H7 (cell line): ENCODE measurements at regions not wholly inside any gene's neighbourhood (a gene's known extent, or its start where the extent isn't known, plus 50 kb on each side); places are given as distances from the start of the nearest gene placed in this dataset.

Experiments used
- DNase-seq: peaks from one replicate; pipeline ENCODE4 v3.0.0; 2012
- H3K27me3 ChIP-seq: 2 replicates; pipeline ENCODE4 v1.6.0; 2011; ENCODE audit warnings: mild to moderate bottlenecking, low read length; ENCODE audit not compliant: control insufficient read depth, insufficient read depth
- H3K36me3 ChIP-seq: replicated peaks from 2 replicates; pipeline ENCODE4 v1.5.1; 2011; ENCODE audit warnings: low read length; ENCODE audit not compliant: control insufficient read depth, insufficient read depth
- H3K4me3 ChIP-seq: 2 replicates; pipeline ENCODE4 v1.5.1; 2011; ENCODE audit warnings: low read depth, mild to moderate bottlenecking, control low read depth, low read length, moderate library complexity; ENCODE audit not compliant: insufficient read depth

DNA sequence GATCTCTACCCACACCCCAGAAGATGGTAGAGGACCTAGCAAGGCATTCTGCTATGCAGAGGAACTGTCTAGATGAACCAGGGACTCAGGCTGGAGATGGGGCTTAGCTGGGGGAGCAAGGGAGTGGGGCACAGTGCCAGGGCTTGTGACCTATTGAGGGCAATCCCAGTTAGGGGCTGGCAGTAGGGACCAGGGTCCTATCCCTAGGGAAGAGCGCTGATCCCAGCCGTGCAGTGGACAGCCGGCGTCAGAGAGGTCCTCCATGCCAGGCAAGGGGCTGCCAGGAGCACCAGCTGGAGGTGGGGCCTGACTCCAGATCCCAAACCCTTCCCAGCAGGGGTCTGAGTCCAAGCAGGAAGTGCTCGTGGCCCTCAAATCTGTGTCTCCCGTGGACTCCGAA, 52.7 kb upstream of the NEURL1B start:
- H3K36me3 ChIP-seq, result no peaks in the 10 kb centered on the region
- no peak for DNase-seq
- peaks cover 2% of the 10 kb centered on the region; the same call in 1 of the 2 replicates for H3K27me3 ChIP-seq
- H3K4me3 ChIP-seq, result no peak overlapping the region

- H3K4me3 ChIP-seq, result no peak overlapping the region
- no peak for DNase-seq
- H3K36me3 ChIP-seq, result no peaks in the 10 kb centered on the region
- peaks cover 2% of the 10 kb centered on the region; the same call in 1 of the 2 replicates for H3K27me3 ChIP-seq
Observed at GRCh38 chr5:172587061-172587405, 54.0 kb upstream of the NEURL1B start.

DNA sequence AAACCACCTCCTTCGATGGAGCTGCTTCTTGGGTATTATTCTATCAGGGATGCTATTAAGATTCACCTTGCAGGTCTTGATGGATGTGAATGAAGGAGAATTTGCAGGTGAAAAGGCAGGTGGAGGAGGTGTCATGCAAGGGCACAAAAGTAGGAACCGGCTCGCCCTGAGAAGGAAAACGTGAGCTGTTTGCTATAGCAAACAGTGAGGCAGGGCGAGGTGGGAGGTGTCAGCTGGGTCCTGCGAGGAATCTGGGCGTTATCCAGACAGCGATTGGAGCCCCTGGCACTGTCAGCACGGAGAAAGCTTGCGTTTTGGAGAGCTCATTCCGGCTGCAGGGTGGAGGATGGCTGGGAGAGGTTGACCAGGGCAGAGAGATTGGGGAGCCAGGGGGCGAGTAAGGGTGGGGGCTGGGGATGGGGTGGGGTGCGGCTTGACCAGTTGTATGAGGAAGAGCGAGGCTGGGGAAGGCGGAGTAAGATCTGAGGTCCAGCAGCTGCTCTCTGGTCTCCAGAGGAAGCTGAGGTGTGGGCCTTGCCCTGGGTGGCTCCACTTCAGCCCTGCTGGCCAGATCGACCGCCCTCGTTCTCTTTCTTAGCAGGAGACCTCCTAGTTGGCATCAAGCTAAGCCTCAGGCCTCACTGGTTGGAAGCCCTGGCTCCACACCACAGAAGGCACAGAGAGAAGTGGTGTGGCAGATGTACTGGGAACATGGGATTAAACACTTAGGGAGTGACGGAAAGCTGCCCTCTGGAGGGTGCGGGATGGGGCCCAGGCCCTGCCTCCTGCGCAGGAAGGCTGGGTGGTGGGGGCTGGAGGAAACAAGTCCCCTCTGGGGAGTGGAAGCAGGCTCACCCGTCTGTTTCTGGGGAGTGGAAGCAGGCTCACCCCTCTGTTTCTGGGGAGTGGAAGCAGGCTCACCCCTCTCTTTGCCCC, 54.7 kb upstream of the NEURL1B start:
- no peak overlapping the region for H3K4me3 ChIP-seq
- DNase-seq, result peak; percentile 77
- no peaks in the 10 kb centered on the region for H3K36me3 ChIP-seq
- peaks cover 2% of the 10 kb centered on the region; the same call in 1 of the 2 replicates for H3K27me3 ChIP-seq

GRCh38 chr5:172585114-172585513, 55.9 kb upstream of the NEURL1B start:
- DNase-seq, result no peak
- peaks cover 2% of the 10 kb centered on the region; the same call in 1 of the 2 replicates for H3K27me3 ChIP-seq
- H3K36me3 ChIP-seq, result no peaks in the 10 kb centered on the region
- no peak overlapping the region for H3K4me3 ChIP-seq

- H3K27me3 ChIP-seq, result peaks cover 2% of the 10 kb centered on the region; the same call in 1 of the 2 replicates
Observed at GRCh38 chr5:172584638-172585037, 56.4 kb upstream of the NEURL1B start.

GRCh38 chr5:172583931-172584511, 57.0 kb upstream of the NEURL1B start:
- Histone ChIP-seq H3K27me3 (peaks cover 2% of the 10 kb centered on the region; the same call in 1 of the 2 replicates), H3K4me3 (no peak overlapping the region), H3K36me3 (no peaks in the 10 kb centered on the region)
- no peak for DNase-seq

More at GRCh38 chr5:172584638-172585037, 56.4 kb upstream of the NEURL1B start:
- no peaks in the 10 kb centered on the region for H3K36me3 ChIP-seq
- H3K4me3 ChIP-seq, result no peak overlapping the region
- no peak for DNase-seq

GRCh38 chr5:172582940-172583339, 58.1 kb upstream of the NEURL1B start:
- H3K4me3 ChIP-seq, result no peak overlapping the region
- no peaks in the 10 kb centered on the region for H3K36me3 ChIP-seq
- DNase-seq, result no peak
- peaks cover 2% of the 10 kb centered on the region; the same call in 1 of the 2 replicates for H3K27me3 ChIP-seq

DNA sequence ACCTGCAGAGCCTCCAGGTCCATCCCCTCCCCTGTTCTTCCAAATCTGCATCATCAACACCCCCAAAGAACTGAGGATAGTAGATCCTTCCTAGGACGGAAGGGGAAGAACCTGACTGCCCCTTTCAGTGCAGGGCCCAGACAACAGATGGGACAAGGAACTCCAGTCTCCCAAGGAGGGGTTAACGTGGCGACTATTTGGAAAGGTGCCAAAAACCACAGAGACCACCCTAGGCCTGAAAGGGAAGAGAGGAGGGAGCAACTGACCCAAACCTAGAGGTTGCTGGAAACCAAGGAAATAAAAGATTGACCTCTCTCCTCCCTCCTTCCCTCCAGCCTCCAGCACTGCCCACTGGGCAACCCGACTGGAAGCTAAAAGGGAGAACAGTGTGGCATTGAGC, 59.7 kb upstream of the NEURL1B start:
- H3K36me3 ChIP-seq, result no peaks in the 10 kb centered on the region
- H3K27me3 ChIP-seq, result peaks cover 3% of the 10 kb centered on the region; the same call in 1 of the 2 replicates
- DNase-seq, result no peak
- H3K4me3 ChIP-seq, result no peak overlapping the region

- H3K36me3 ChIP-seq, result no peaks in the 10 kb centered on the region
- no peak overlapping the region for H3K4me3 ChIP-seq
- DNase-seq, result no peak
- H3K27me3 ChIP-seq, result peaks cover 3% of the 10 kb centered on the region; the same call in 1 of the 2 replicates
Observed at GRCh38 chr5:172579403-172579990, 61.6 kb upstream of the NEURL1B start.

DNA sequence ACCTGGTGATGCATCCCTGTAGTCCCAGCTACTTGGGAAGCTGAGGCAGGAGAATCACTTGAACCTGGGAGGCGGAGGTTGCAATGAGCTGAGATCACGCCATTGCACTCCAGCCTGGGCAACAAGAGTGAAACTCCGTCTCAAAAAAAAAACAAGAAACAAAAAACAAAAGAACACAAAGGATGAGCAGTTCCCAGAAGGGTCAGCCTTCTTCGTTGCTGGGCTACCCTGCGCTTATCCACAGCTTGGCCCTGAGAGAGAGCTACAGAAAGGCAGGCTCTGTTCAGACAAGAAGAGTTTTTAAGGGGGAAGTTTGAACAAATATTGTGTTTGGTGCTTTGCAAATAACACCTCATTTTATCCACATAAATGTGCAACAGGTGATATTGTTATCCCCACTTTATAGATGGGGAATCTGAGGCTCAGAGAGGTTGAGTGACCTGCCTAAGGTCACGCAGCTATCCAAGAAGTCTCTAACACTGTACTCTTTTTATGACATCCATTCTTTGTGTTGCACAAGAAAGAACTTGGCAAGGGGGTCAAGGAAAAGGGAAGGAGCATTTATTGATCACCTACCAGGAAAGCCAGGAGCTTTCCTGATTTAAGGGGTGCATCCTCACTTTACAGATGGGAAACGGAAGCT, 63.7 kb upstream of the NEURL1B start:
- 0 out of 2 replicates have a peak, but pooled peaks cover 2% of the 10 kb centered on the region for H3K27me3 ChIP-seq
- no peak for DNase-seq
- H3K36me3 ChIP-seq, result no peaks in the 10 kb centered on the region
- no peak overlapping the region for H3K4me3 ChIP-seq

DNA sequence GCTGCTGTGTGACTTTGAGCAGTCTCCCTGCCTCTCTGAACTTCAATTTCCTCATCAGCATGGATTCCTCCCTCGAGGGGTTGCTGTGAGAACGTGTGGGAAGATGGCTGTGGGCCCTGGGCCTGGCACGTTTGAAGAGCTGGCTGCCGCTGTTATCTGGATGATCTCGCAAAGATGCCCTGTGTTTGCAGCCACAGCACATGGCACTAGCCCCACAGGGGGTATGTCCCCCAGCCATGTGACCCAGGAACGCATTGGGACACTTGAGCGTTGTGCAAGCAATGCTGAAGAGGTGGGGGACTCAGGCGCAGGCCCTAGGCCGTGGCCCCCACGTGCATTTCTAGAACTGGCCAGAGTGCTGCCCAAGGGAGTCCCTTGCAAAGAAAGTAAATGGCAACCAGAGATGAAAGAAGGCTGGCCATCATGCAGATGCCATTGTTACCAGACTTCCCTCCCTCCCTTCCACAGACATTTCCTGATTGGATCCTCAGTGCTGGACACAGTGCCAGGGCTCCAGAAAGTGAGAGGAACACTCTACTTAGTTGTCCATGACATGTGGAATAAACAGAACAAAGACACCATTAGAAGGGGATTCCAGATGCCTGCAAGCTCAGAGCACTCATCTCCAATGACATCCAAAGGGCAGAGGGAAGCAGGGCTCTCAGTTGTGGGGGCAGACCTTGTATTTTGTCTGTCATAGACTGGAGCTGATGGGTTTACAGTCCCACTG, 65.1 kb upstream of the NEURL1B start:
- H3K4me3 ChIP-seq, result no peak overlapping the region
- no peaks in the 10 kb centered on the region for H3K36me3 ChIP-seq
- no peak for DNase-seq
- 0 out of 2 replicates have a peak, but pooled peaks cover 2% of the 10 kb centered on the region for H3K27me3 ChIP-seq

- Histone ChIP-seq H3K4me3 (no peak overlapping the region), H3K27me3 (0 out of 2 replicates have a peak, but pooled peaks cover 2% of the 10 kb centered on the region), H3K36me3 (no peaks in the 10 kb centered on the region)
- DNase-seq, result no peak
Observed at GRCh38 chr5:172575416-172575815, 65.6 kb upstream of the NEURL1B start.

GRCh38 chr5:172574871-172575223, 66.2 kb upstream of the NEURL1B start:
- Histone ChIP-seq H3K4me3 (no peak overlapping the region), H3K36me3 (no peaks in the 10 kb centered on the region), H3K27me3 (0 out of 2 replicates have a peak, but pooled peaks cover 2% of the 10 kb centered on the region)
- no peak for DNase-seq
